Stimulated activated CD4-positive, alpha-beta T cell treated with anti-CD3 and anti-CD28 coated beads, Interleukin-1b, Interleukin-23, amount 100 ng/mL, for 48 hours (primary cell): ENCODE measurements at regions not wholly inside any gene's neighbourhood (a gene's known extent, or its start where the extent isn't known, plus 50 kb on each side); places are given as distances from the start of the nearest gene placed in this dataset.

Experiments used
- DNase-seq: peaks from one replicate; pipeline ENCODE4 v3.0.0-alpha.2; 2020

DNA sequence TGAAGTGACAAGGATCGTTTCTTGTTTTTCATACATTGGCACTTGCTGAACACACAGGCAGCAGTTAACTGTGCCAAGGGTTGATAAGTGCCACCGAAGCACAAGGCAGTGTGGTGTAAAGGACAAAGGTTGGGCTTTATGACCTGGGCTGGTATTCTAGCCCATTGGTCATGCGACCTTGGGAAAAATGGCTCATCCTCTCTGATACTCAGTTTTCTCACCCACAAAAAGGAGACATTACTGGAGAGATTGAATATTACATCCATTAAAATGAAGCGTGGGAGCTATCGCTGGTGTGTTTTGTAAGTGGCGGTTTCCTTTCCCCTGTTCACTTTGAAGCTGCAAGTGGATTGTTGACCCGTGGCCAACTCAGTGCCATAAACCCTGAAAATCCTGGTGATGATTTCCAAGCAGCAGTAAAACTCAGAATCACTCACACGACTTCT is 216.9 kb downstream of the HAPSTR1 start:
- DNase-seq, result no peak

DNA sequence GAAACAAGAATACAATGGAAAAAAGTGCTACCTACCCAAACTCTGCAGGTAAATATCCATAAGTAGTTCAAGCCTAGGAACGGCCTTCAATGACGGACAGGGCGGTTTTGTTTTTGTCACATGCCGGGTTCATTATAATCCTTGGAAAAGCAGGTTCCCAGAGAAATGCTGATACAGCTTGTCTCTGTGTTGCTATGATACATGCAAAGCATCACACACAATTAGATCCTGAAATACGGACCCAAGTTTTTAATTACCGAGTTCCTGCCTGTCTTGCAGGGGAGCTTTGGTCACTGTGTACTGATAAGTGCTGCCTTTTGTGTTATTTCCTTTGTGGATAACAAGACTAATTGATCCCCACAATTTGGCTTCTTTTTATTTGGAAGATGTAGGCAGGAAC is 217.4 kb downstream of the HAPSTR1 start:
- no peak for DNase-seq

DNA sequence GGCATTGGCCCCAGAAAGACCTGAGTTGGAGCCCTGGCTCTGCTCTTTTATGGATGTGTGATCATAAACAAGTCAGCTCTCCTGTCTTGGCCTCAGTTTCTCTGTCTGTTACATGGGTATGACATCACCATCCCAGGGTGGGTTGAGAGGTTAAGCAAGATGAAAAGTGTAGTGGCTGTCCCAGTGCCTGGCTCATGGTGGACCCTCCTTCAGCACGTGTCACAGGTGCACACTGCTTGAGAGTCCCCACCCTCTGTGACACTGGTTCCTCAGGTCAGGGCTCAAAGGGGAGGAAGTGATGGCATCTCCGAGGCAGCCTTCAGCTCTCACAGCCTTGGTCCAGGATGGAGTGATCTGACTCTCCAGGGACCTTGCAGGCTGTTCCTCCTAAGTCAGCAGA is 218.4 kb downstream of the HAPSTR1 start:
- no peak for DNase-seq

DNA sequence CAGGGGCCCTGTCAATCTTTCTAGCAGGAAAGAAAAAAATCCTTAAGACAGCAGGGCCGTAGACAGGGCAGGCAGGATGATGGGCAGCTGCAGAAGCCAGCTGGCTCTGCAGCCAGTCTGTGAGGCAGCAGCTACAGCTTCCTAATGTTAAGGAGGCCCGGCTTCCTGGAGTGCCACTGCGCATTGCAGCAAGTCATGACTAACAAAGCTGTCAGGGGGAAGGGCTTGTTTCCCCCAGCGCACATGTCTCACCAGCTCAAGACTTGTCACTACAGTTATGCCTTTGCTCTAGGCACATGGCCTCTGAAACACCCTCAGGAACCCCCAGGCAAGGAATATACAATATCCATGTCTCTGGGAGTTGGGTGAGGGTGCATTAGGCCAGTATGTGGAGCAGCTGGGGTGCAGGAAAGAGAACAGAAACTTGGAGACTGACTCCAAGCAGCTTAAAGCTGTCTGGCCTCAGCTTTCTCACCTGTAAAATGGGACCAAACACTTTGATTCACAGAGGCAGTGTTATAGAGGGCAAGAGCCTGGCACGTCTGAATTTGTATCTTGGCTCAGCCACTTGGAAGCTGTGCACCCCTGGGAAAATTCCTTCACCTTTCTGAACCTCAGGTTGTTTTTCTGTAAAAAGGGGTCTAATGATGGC is 220.0 kb downstream of the HAPSTR1 start:
- DNase-seq, result no peak

DNA sequence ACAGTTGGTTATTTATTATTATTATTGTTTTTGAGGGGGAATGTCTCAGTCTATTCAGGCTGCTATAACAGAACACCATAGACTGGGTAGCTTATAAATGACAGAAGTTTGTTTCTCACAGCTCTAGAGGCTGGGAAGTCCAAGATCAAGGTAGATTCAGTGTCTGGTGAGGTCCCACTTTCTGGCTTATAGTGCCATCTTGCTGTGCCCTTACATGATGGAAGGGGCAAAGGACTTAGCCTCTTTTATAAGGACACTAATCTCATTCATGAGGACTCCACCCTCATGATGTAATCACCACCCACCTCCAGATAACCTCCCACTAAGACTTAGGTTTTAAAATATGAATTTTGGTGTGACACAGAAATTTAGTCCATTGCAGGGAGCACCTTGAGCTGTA is 224.6 kb downstream of the HAPSTR1 start:
- DNase-seq, result no peak

DNA sequence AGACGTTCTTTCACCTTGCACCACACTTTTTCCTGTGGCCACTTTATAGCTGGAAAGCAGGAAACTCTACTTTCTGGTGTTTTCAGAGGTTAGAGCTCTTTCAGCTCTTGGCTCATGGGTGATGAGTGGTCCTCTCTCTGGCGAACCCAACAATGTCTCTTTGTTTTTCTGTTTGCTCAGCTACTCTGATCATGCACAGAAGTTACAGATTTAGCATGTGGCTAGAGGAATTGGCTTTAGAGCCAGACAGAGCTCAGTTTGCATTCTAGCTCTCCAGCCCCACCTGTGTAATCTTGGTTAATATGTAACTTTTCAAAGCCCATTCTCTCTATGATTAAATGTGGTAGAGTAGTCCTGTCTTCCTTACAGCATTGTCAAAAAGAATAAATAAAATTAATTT is 225.2 kb downstream of the HAPSTR1 start:
- no peak for DNase-seq

DNA sequence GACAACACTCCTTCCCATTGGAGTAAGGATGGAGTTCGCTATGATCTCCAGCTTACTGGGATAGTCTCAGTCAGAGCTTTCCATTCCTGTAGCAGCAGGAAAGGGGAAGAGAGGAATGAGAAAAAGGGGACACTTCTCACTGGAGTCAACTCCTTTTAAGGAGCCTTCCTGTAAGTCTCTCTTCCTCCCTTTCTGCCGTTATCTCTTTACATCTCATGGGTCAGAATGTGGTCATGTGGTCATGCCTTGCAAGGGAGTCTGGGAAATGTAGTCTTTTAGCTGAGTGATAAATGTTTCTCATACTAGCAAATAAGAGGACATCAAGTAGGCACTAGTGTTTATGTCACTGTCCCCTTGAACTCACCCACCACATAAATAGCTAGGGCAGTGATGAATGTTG is 227.3 kb downstream of the HAPSTR1 start:
- no peak for DNase-seq

DNA sequence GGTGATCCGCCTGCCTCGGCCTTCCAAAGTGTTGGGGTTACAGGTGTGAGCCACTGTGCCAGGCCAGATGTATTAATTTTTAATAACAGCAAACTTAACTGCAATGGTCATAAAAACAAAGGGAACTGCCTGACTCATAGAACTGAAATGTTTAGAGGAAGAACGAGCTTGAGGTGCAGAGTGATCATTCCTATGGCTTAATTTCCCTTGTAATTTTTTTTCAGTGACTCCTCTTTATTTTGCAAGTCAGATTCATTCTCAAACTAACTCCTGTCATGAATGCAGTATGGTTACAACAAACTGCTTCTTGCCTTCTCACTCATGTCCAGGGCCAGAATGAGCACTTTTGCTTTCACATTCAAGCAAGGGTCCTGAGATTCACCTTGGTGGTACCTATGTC is 231.3 kb downstream of the HAPSTR1 start:
- DNase-seq, result no peak

DNA sequence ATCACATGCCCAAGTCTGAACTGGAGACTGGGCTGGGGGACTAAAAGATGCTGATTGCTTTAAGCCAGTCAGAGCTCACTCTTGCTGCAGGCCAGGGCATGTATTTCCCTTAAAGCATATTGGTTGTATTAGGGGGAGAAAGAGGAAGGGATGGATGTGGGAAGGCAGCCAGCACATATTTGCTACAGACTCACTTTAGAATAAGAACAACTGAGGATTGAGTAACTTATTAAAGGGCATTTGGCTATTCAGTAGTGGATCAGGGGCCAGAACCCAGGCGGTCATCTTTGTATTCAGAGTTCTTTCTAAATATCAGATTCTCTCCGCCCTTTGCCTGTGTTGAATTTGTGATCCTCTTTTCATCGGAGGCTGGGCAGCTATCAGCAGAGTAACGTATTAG is 231.7 kb downstream of the HAPSTR1 start:
- DNase-seq, result no peak

DNA sequence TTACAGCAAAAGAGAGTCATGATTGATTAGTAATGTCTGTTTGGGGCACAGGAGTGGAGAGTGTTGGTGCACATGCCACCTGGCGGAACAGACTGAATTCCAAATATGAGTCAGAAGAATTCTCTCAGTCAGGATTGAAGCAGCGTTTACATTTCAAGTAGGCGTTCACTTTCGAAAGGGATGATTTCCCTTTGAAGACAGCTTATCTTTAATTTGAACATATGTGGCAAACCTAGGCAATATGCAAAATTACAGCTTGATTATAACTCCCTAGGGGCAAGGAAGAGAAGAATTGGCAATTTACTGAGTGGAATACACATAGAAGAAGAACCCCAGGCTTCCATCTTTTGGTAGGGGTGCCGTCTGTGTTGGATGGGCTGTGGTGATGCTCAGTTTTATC is 235.8 kb downstream of the HAPSTR1 start:
- no peak for DNase-seq

DNA sequence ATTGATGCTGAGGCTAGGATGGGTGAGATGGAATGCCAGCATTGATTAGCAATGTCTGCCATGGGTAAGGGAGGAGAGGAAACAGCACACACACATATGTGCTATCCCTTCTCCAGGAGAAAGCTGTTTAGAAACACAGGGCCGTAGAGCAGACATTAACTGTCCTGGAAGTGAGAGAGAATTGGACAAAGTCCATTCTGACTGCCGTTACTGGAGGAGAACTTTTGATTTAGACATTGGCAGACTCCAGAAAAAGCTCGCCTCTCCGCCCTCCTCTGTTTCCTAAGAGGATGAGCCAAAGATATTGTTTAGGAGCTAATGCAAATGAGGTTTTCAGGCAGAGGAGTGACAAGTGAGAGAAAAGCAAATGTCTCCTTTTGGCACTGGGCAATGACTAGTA is 237.0 kb downstream of the HAPSTR1 start:
- no peak for DNase-seq

DNA sequence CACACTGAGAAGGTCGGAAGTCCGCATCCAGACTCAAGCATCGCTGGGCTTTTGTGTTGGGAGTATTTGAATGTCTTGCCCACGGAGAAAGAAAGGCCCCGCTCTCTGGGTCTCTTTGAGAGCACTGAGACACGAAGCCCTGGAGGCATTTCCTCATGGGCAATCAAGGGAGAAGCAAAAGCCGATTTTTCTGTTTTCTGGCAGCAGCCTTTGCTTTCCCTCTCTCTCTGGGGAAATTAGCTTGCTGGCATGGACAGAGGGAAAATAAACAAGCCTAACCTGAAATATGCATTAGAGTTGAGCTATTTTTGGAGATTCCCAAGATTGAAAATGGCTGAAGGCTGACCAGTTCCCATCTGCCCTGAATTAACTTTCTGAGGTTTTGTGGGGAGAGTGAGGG is 238.7 kb downstream of the HAPSTR1 start:
- DNase-seq, result no peak

DNA sequence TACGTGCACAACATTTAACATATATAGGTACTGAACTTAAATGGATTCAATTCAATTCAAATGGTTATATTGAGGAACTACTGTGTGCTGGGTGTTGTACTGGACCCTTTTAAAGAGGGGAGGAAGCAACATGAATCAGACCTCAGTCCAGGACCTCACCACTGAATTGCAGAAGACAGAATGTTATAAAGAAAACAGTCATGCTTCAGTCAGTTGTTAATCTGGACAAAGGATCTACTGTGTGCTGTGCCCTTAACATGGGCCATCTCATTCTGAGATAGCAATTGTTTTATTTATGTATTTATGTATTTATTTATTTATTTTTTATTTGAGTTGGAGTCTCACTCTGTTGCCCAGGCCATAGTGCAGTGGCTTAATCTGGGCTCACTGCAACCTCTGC is 240.1 kb downstream of the HAPSTR1 start:
- no peak for DNase-seq

DNA sequence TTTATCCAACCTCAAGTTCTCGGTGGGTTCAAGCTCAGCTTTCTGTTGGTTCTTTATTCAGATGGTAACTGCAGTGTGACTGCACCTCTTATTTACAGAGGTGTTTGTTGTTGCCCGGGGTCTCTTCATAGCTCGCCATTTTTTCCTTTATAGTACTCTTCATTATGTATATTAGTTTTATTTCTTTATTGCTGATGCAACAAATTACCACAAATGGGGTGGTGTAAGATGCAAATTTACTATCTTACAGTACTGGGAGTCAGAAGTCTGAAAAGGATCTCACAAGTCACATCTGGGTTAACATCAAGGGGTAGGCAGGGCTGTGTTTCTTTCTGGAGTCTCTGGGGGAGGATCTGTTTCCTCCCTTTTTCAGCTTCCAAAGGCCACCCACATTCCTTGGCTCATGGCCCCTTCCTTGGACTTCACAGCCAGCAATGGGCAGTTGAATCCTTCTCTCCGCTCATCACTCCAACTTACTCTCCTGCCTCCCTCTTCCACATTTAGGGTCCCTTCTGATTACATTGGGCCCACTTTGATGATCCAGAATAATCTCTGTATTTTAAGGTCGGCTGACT is 241.2 kb downstream of the HAPSTR1 start:
- DNase-seq, result no peak

DNA sequence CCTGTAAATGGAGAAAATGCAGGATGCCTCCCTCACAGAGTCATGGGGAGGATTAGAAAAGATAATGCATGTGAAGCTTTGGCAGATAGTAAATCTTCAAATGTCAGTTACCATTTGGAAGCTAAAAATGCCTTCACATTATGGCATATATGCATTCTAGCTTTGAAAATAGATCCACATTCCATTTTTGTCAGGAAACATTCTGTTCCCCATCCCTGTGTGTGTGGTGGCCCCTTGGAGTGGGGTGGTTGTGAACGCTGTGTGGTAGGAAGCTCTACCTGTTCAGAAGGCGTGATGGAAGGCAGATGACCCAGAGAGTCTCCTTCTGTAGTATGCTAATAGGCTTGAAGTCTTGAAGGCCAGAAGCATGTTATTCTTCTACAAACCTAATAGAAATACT is 242.0 kb downstream of the HAPSTR1 start:
- no peak for DNase-seq

DNA sequence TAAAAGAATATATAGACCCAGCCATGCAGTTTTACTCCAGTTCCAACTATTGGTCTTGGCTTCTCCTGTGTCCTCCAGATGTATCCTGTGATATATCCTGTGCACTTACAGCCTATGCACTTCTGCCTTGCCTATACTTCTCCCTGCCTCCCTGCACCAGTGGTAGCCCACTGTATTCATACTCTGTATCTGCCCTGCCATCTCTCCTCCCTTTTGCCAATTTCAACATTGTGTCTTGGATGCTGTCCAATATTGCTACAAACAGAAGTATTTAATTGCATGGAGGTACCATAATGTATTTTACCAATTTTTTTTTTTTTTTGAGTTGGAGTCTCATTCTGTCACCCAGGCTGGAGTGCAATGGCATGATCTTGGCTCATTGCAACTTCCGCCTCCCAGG is 242.7 kb downstream of the HAPSTR1 start:
- no peak for DNase-seq

DNA sequence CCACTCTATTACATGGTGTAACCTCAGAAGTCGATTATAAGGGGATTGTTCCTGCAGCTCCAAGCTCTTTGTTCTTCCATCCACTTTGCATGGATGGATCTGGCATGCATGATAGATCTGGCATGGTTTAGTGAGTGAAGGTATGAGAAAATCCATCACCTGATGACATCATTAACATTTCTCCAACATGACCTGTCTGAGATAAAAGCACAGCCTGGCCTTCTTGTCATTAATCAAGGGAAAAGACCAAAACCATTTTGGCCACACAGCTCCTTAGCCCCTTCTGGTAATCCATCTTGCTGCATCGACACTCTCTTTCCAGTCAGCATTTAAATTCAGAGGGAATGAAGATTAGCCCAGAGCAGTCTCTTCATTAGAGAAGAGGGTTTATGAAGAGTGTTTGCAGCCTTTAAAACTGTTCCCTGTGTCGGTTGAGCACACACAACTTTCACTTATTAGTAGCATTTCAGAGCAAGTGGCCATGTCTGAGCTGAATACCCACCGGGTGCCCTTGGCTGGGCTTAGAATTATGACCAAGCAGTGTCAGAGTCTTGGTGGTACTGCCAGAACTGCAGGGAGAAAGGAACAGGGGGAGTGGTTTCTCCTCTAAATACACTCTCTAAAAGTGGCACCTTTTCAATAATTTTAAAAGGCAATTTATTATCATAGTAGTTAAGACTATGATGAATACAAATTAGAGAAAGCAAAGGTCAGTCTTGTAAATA is 246.0 kb downstream of the HAPSTR1 start:
- DNase-seq, result no peak

DNA sequence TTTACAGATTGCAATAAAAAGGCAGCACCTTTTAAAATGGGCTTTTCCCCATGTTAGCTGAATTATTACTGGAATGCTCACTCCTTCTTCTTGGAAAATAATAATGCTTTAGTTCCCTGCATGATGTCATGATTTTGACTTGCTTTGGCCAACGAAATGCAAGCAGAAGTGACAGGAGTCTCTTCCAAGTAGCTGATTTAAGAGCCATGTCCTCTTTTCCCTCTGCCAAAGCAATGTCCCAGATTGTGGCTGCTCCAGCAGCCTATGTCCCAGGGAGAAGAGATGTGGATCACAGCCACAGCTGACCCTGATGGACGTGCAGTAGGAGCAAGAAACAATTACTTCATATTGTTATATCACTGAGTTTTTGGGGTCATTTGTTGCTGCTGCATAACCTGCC is 246.6 kb downstream of the HAPSTR1 start:
- no peak for DNase-seq

DNA sequence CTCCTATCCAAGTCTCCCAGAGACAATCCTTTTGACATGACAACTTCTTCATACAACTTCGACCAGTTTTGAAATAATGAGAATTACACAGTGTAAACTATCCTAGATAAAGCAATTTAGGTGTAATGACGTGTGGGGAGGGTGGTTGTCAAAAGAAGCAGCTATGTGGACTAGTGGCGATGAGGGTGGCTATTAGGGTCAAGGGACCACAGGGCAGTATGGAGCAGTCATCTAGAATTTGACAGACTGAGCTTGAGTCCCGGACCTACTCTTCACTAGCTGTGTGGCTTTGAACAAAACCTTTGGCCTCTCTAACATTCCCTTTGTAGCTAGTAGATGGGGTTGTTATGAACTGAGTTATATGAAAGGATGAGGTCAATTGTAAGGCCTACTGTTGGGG is 247.1 kb downstream of the HAPSTR1 start:
- DNase-seq, result no peak

DNA sequence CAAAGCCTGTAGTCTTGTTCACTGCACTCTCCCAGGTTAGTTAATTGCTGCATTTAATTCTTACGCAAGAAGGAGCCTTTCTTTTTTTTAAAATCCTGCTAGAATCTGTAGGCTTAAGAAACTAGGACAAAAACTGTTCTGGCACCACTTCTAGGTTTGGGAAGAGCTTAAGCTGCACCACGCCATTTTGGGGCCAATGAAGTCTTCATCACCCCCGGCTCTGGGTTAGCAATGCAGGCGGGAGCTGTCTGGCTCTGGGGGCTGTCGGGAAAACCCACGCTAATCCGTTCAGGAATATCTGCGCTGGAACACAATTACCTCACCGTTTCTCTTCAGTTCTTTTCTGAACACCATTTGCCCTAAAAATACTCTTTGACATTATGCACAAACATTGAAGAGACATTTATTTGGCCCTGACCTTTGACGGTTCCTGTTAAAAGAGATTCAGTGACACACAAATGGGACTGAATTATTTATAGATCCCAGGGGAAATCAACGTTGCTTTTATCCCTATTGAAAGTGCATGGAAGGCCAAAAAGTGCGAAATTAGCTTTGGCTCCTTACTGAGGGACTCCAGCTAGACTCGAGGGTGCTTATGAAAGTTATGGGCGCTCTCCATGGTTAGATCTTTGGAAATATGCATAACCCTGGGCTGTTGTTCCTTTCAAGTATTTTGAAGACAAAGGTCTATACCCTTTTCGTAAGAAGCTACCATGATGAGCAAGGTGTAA is 249.2 kb downstream of the HAPSTR1 start:
- no peak for DNase-seq

DNA sequence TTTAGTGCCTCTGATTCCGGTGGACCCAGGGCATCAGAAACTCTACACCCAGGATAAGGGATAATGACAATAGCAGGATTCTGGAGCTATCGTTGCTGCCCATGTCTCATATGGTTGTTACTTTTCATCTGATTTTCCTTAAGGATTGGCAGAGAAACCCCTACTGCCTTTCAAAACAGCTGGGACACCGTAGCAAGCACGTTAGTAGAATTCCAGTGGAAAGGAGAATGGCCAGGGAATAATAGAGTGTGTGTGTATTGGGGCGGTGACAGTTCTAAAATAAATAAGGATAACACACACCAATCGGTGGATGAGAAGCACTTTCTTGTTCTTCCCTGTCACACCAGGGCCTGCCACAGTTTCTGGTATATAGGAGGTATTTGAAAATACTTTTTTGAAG is 251.8 kb downstream of the HAPSTR1 start:
- no peak for DNase-seq

DNA sequence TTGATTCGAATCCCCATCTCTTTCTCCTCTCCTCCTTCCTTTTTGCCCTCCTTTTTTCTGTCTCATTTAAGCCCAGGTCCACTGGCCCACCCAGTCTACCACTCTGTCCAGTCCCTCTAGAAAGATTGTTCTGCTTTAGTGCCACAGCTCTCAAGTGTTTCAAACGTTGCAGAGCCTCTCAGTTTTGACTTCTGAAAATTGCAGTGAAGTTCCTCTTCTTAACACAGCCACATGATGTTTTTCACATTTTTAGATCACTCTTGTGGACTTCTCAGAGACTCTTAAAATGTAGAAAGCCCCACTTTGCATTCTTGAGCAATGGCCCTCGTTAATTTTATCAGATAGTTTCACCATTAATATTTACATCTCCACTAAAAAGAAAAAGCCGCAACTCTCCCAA is 253.1 kb downstream of the HAPSTR1 start:
- DNase-seq, result no peak

DNA sequence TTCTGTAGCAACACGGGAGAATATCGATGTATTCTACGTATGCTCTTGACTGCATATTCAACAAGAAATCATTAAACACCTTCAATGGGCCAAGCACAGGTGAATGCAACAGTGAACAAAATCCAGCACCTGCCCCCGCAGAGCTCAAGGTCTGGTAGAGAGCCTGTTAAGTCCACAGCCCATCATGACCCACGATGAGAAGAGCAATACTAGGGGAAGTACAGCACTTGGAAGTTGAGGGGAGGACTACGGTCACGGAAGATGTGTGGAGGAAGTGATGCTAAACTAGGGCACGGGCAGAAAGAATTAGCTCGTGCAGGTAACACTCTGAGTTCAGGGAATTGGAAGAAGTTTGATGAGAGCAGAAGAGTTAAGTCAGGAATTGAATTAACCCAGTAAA is 253.6 kb downstream of the HAPSTR1 start:
- DNase-seq, result no peak

DNA sequence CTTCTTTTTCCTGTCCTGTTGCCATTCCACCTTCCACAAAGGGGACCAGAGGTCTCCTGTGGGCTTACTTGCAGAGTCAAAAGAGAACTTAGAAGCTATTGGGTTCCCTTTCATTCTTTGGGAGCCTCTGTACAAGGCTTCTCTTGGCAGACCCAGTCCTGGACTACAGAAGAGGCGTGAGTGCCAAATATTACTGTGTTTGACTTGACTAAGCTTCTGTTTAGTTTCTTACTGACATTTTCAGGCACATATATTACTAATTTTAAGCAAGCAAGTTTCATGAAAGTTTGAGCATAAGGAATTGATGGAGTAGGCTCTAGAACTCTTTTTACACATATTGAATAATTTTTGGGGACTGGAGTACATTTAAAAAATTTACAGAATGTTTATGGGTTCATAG is 254.4 kb downstream of the HAPSTR1 start:
- DNase-seq, result no peak
